Stomach (tissue), 4 donors: ENCODE measurements at regions not wholly inside any gene's neighbourhood (a gene's known extent, or its start where the extent isn't known, plus 50 kb on each side); places are given as distances from the start of the nearest gene placed in this dataset.

Source experiments
- CTCF ChIP-seq, 7 experiments: fragments of 450-650 bp in 4 of 7; fragments of 200-600 bp in 3 of 7; sonication (generic) in 3 of 7; IDR thresholded peaks; one replicate each; pipeline ENCODE4 v1.5.1; 2016 to 2019; ENCODE audit warnings: antibody characterized with exemption in 7 of 7, control low read depth in 2 of 7, mild to moderate bottlenecking in 1 of 7
- EP300 ChIP-seq: sonication (generic); formaldehyde crosslinking; IDR thresholded peaks from one replicate; pipeline ENCODE4 v1.6.1; 2017; ENCODE audit warnings: antibody characterized with exemption
- POLR2A ChIP-seq, 4 donors: fragments of 450-650 bp; IDR thresholded peaks; one replicate each; pipeline ENCODE4 v1.6.1; 2016; ENCODE audit warnings: antibody characterized with exemption in 4 of 4, control low read depth in 2 of 4, mild to moderate bottlenecking in 1 of 4, moderate library complexity in 1 of 4

- TF ChIP-seq CTCF (IDR thresholded peaks at IDR 0.05), result no peak
- TF ChIP-seq EP300, result no peak
- TF ChIP-seq POLR2A (IDR thresholded peaks at IDR 0.05), result no peak
Observed at GRCh38 chr13:94765814-94766213, 53.5 kb upstream of the SOX21 start.
